AG09319 (cell line): ENCODE measurements at regions not wholly inside any gene's neighbourhood (a gene's known extent, or its start where the extent isn't known, plus 50 kb on each side); places are given as distances from the start of the nearest gene placed in this dataset.

Experiments used
- DNase-seq: peaks from one replicate; pipeline ENCODE4 v3.0.0-alpha.2; 2010; ENCODE audit warnings: low read depth; ENCODE audit errors: extremely low read depth
- CTCF ChIP-seq: IDR thresholded peaks from 2 replicates; pipeline ENCODE4 v1.5.1; 2011; ENCODE audit warnings: low read depth, mild to moderate bottlenecking, inconsistent platforms, low read length, moderate library complexity

GRCh38 chr1:81660286-81660685 lies 140.4 kb upstream of the ADGRL2 start:
- no peak for DNase-seq
- no peak for TF ChIP-seq CTCF

- no peak for DNase-seq
- no peak for TF ChIP-seq CTCF
Observed at GRCh38 chr1:81654657-81655056, 146.1 kb upstream of the ADGRL2 start.

GRCh38 chr1:81654147-81654546 lies 146.6 kb upstream of the ADGRL2 start:
- no peak for TF ChIP-seq CTCF

GRCh38 chr1:81650776-81651175 lies 150.0 kb upstream of the ADGRL2 start:
- DNase-seq, result no peak
- TF ChIP-seq CTCF, result no peak

More at GRCh38 chr1:81654147-81654546, 146.6 kb upstream of the ADGRL2 start:
- no peak for DNase-seq

- no peak for TF ChIP-seq CTCF
- no peak for DNase-seq
Observed at GRCh38 chr1:81635816-81636215, 164.9 kb upstream of the ADGRL2 start.

- DNase-seq, result no peak
- TF ChIP-seq CTCF, result no peak
Observed at GRCh38 chr1:81634294-81634693, 166.4 kb upstream of the ADGRL2 start.

- TF ChIP-seq CTCF, result no peak
- DNase-seq, result no peak
Observed at GRCh38 chr1:81619156-81619555, 181.6 kb upstream of the ADGRL2 start.
